SK-N-SH (cell line): ENCODE measurements at regions not wholly inside any gene's neighbourhood (a gene's known extent, or its start where the extent isn't known, plus 50 kb on each side); places are given as distances from the start of the nearest gene placed in this dataset.

Experiments used
- CTCF ChIA-PET: fragments of 300-600, 350-600 bp; formaldehyde crosslinking; extraction: SDS; loops from one replicate; lab custom pipeline; 2021; lab: Yijun Ruan, JAX
- POLR2A ChIA-PET: fragments of 350-600 bp; sonication (Branson Sonifier 250); formaldehyde crosslinking; extraction: SDS; loops from one replicate; lab custom pipeline; 2020; ENCODE audit warnings: antibody characterized with exemption, inconsistent platforms; lab: Yijun Ruan, JAX
- DNase-seq: peaks from one replicate; pipeline ENCODE4 v3.0.0; 2012
- H2AFZ ChIP-seq: fragments of 200-600 bp; sonication (generic); 2 replicates; pipeline ENCODE4 v1.8.1; 2016; ENCODE audit warnings: antibody characterized with exemption, mild to moderate bottlenecking, low read depth
- H3F3A ChIP-seq: fragments of 200-600 bp; sonication (generic); replicated peaks from 2 replicates; pipeline ENCODE3; 2016; ENCODE audit warnings: antibody characterized with exemption, mild to moderate bottlenecking; ENCODE audit not compliant: insufficient read depth
- H3K27ac ChIP-seq, 2 experiments: fragments of 200-500 bp in 1 of 2; fragments of 200-600 bp in 1 of 2; sonication (Bioruptor generic) in 1 of 2; sonication (generic), shearing (Covaris generic) in 1 of 2; 2 replicates each; pipeline versions ENCODE4 v1.5.1 to v1.6.1; 2014 to 2016; ENCODE audit warnings: low read depth in 2 of 2, inconsistent platforms in 1 of 2, low read length in 1 of 2, mild to moderate bottlenecking in 1 of 2, mixed read lengths in 1 of 2
- H3K27me3 ChIP-seq: fragments of 200-600 bp; sonication (generic), shearing (Covaris generic); 2 replicates; pipeline ENCODE4 v1.6.1; 2016; ENCODE audit warnings: mixed run types; ENCODE audit not compliant: insufficient read depth
- H3K36me3 ChIP-seq, 2 experiments: fragments of 200-500 bp in 1 of 2; fragments of 200-600 bp in 1 of 2; sonication (Bioruptor generic) in 1 of 2; sonication (generic) in 1 of 2; replicated peaks in 1 of 2; 2 replicates each; pipeline versions ENCODE3 to v1.5.1; 2014 to 2016; ENCODE audit warnings: low read length in 1 of 2, mild to moderate bottlenecking in 1 of 2; ENCODE audit not compliant: insufficient read depth in 2 of 2, control insufficient read depth in 1 of 2
- H3K4me1 ChIP-seq, 2 experiments: fragments of 200-500 bp in 1 of 2; fragments of 200-600 bp in 1 of 2; sonication (Bioruptor generic) in 1 of 2; sonication (generic), shearing (Covaris generic) in 1 of 2; 2 replicates each; pipeline versions ENCODE4 v1.5.1 to v1.6.1; 2014 to 2016; ENCODE audit warnings: low read depth in 1 of 2, low read length in 1 of 2, mixed run types in 1 of 2; ENCODE audit not compliant: insufficient read depth in 2 of 2, control insufficient read depth in 1 of 2
- H3K4me2 ChIP-seq: fragments of 200-600 bp; sonication (generic), shearing (Covaris generic); 2 replicates; pipeline ENCODE4 v1.6.1; 2017; ENCODE audit warnings: mixed run types
- H3K4me3 ChIP-seq, 2 experiments: fragments of 200-500 bp in 1 of 2; fragments of 200-600 bp in 1 of 2; sonication (Bioruptor generic) in 1 of 2; sonication (generic), shearing (Covaris generic) in 1 of 2; 2 replicates each; pipeline versions ENCODE4 v1.5.1 to v1.8.1; 2014 to 2016; ENCODE audit warnings: low read depth in 2 of 2, inconsistent platforms in 1 of 2, low read length in 1 of 2, mild to moderate bottlenecking in 1 of 2, mixed read lengths in 1 of 2, moderate library complexity in 1 of 2
- H3K79me2 ChIP-seq: fragments of 200-600 bp; sonication (generic); 2 replicates; pipeline ENCODE4 v1.8.1; 2017; ENCODE audit warnings: mild to moderate bottlenecking; ENCODE audit not compliant: insufficient read depth
- H3K9ac ChIP-seq: fragments of 200-600 bp; sonication (generic); 2 replicates; pipeline ENCODE4 v1.6.1; 2017; ENCODE audit warnings: mixed run types
- H3K9me2 ChIP-seq: fragments of 200-600 bp; sonication (generic); 2 replicates; pipeline ENCODE4 v1.6.1; 2017; ENCODE audit warnings: mixed run types
- H3K9me3 ChIP-seq: fragments of 200-600 bp; sonication (generic); 2 replicates; pipeline ENCODE4 v1.6.1; 2017; ENCODE audit warnings: mixed run types, mild to moderate bottlenecking, moderate library complexity
- H4K20me1 ChIP-seq: fragments of 200-600 bp; sonication (generic); 2 replicates; pipeline ENCODE4 v1.6.1; 2017; ENCODE audit warnings: mild to moderate bottlenecking, mixed run types; ENCODE audit not compliant: insufficient read depth
- FOSL2 ChIP-seq: IDR thresholded peaks from 2 replicates; pipeline ENCODE4 v1.4.0; 2012; ENCODE audit warnings: low read depth, mild to moderate bottlenecking, moderate library complexity, borderline replicate concordance
- GATA2 ChIP-seq: sonication (generic); formaldehyde crosslinking; IDR thresholded peaks from 2 replicates; pipeline ENCODE4 v1.5.0; 2020; ENCODE audit warnings: mild to moderate bottlenecking, missing genetic modification reagents
- MEF2A ChIP-seq: IDR thresholded peaks from 2 replicates; pipeline ENCODE4 v1.4.0; 2012; ENCODE audit warnings: low read depth, borderline replicate concordance
- POLR2AphosphoS5 ChIP-seq: IDR thresholded peaks from 2 replicates; pipeline ENCODE4 v1.6.1; 2012; ENCODE audit warnings: low read depth, low read length
- RXRA ChIP-seq: IDR thresholded peaks from 2 replicates; pipeline ENCODE4 v1.4.0; 2012; ENCODE audit warnings: low read depth, mild to moderate bottlenecking, borderline replicate concordance
- SIN3A ChIP-seq: IDR thresholded peaks from 2 replicates; pipeline ENCODE4 v1.6.1; 2012; ENCODE audit warnings: low read depth, mild to moderate bottlenecking, low read length, moderate library complexity, borderline replicate concordance
- TAF1 ChIP-seq: IDR thresholded peaks from 2 replicates; pipeline ENCODE4 v1.6.1; 2012; ENCODE audit warnings: low read depth, mild to moderate bottlenecking, low read length, moderate library complexity, borderline replicate concordance
- WGBS: methylation state at CpG from one replicate; pipeline ENCODE4 v1.1.6; 2017; ENCODE audit warnings: low lambda C conversion rate; 5-methylcytosine and 5-hydroxymethylcytosine counted together
- TF ChIP-seq, protein P1 (sequence below): IDR thresholded peaks from 2 replicates; pipeline ENCODE4 v1.4.0; 2012; ENCODE audit warnings: low read depth, borderline replicate concordance
- TF ChIP-seq, protein P2 (sequence below): IDR thresholded peaks from 2 replicates; pipeline ENCODE4 v1.6.1; 2012; ENCODE audit warnings: mild to moderate bottlenecking, low read depth, low read length, moderate library complexity
- TF ChIP-seq, protein P3 (sequence below): fragments of 150-350 bp; IDR thresholded peaks from 2 replicates; pipeline ENCODE4 v1.6.1; 2016; ENCODE audit warnings: mild to moderate bottlenecking, low read depth, low read length
- TF ChIP-seq, protein P4 (sequence below): fragments of 200-600 bp; sonication (generic); IDR thresholded peaks from 2 replicates; pipeline ENCODE4 v1.6.1; 2017; ENCODE audit warnings: antibody characterized with exemption, mild to moderate bottlenecking, moderate library complexity

DNA sequence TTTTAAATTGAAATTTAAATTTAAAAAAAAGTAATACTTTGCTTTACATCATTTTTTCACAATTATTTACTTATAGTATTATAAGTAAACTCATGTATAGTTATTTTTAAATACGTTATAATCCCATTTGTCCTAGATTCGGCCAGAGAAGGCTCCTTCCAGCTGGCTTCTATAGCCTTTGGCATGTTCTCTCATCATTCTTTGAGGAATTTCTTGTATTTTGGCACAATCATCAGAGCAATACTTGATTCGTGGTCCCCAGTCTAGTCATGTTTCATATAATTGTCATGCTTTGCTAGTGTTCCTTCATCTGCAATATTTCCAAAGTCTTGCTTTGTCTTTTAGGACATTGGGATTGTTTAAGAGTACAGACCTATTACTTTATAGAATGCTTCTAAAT, 1037.9 kb upstream of the AGA start:
- Histone ChIP-seq H3K79me2 (no peaks in the 10 kb centered on the region), H3K27ac (no peak overlapping the region), H3K9me3 (no peaks in the 10 kb centered on the region), H4K20me1 (no peaks in the 10 kb centered on the region), H3K9ac (no peak overlapping the region), H3K9me2 (no peaks in the 10 kb centered on the region), H3K4me1 (no peaks in the 10 kb centered on the region), H3K4me2 (no peak overlapping the region), H3K4me3 (no peak overlapping the region), H2AFZ (no peak overlapping the region), H3F3A (no peaks in the 10 kb centered on the region), H3K36me3 (no peaks in the 10 kb centered on the region), H3K27me3 (no peaks in the 10 kb centered on the region)
- WGBS, result 2% methylated on average over 3 of the region's 3 CpGs
- POLR2A ChIA-PET, result no interaction called here
- TF ChIP-seq TAF1 (no peak), GATA2 (CRISPR knock-in tag) (no peak), MEF2A (no peak), POLR2AphosphoS5 (no peak), RXRA (no peak), FOSL2 (no peak), SIN3A (no peak)
- TF ChIP-seq, protein P1, sequence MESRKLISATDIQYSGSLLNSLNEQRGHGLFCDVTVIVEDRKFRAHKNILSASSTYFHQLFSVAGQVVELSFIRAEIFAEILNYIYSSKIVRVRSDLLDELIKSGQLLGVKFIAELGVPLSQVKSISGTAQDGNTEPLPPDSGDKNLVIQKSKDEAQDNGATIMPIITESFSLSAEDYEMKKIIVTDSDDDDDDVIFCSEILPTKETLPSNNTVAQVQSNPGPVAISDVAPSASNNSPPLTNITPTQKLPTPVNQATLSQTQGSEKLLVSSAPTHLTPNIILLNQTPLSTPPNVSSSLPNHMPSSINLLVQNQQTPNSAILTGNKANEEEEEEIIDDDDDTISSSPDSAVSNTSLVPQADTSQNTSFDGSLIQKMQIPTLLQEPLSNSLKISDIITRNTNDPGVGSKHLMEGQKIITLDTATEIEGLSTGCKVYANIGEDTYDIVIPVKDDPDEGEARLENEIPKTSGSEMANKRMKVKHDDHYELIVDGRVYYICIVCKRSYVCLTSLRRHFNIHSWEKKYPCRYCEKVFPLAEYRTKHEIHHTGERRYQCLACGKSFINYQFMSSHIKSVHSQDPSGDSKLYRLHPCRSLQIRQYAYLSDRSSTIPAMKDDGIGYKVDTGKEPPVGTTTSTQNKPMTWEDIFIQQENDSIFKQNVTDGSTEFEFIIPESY, result no peak
- TF ChIP-seq, protein P2, sequence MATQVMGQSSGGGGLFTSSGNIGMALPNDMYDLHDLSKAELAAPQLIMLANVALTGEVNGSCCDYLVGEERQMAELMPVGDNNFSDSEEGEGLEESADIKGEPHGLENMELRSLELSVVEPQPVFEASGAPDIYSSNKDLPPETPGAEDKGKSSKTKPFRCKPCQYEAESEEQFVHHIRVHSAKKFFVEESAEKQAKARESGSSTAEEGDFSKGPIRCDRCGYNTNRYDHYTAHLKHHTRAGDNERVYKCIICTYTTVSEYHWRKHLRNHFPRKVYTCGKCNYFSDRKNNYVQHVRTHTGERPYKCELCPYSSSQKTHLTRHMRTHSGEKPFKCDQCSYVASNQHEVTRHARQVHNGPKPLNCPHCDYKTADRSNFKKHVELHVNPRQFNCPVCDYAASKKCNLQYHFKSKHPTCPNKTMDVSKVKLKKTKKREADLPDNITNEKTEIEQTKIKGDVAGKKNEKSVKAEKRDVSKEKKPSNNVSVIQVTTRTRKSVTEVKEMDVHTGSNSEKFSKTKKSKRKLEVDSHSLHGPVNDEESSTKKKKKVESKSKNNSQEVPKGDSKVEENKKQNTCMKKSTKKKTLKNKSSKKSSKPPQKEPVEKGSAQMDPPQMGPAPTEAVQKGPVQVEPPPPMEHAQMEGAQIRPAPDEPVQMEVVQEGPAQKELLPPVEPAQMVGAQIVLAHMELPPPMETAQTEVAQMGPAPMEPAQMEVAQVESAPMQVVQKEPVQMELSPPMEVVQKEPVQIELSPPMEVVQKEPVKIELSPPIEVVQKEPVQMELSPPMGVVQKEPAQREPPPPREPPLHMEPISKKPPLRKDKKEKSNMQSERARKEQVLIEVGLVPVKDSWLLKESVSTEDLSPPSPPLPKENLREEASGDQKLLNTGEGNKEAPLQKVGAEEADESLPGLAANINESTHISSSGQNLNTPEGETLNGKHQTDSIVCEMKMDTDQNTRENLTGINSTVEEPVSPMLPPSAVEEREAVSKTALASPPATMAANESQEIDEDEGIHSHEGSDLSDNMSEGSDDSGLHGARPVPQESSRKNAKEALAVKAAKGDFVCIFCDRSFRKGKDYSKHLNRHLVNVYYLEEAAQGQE, result no peak
- TF ChIP-seq, protein P3, sequence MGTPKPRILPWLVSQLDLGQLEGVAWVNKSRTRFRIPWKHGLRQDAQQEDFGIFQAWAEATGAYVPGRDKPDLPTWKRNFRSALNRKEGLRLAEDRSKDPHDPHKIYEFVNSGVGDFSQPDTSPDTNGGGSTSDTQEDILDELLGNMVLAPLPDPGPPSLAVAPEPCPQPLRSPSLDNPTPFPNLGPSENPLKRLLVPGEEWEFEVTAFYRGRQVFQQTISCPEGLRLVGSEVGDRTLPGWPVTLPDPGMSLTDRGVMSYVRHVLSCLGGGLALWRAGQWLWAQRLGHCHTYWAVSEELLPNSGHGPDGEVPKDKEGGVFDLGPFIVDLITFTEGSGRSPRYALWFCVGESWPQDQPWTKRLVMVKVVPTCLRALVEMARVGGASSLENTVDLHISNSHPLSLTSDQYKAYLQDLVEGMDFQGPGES, result no peak
- TF ChIP-seq, protein P4, sequence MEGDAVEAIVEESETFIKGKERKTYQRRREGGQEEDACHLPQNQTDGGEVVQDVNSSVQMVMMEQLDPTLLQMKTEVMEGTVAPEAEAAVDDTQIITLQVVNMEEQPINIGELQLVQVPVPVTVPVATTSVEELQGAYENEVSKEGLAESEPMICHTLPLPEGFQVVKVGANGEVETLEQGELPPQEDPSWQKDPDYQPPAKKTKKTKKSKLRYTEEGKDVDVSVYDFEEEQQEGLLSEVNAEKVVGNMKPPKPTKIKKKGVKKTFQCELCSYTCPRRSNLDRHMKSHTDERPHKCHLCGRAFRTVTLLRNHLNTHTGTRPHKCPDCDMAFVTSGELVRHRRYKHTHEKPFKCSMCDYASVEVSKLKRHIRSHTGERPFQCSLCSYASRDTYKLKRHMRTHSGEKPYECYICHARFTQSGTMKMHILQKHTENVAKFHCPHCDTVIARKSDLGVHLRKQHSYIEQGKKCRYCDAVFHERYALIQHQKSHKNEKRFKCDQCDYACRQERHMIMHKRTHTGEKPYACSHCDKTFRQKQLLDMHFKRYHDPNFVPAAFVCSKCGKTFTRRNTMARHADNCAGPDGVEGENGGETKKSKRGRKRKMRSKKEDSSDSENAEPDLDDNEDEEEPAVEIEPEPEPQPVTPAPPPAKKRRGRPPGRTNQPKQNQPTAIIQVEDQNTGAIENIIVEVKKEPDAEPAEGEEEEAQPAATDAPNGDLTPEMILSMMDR, result no peak
- CTCF ChIA-PET, result no interaction called here
- DNase-seq, result no peak
